Prostate gland (tissue), 2 donors: ENCODE measurements at regions not wholly inside any gene's neighbourhood (a gene's known extent, or its start where the extent isn't known, plus 50 kb on each side); places are given as distances from the start of the nearest gene placed in this dataset.

Experiments
- CTCF ChIP-seq, 4 experiments: fragments of 200-600 bp in 2 of 4; fragments of 450-650 bp in 2 of 4; sonication (generic) in 2 of 4; IDR thresholded peaks; 1 replicate in 3 of 4; 2 replicates in 1 of 4; pipeline ENCODE4 v1.5.1; 2016 to 2019; ENCODE audit warnings: antibody characterized with exemption in 4 of 4, mild to moderate bottlenecking in 2 of 4, moderate library complexity in 2 of 4
- POLR2A ChIP-seq: fragments of 450-650 bp; IDR thresholded peaks from one replicate; pipeline ENCODE4 v1.6.1; 2016; ENCODE audit warnings: antibody characterized with exemption, mild to moderate bottlenecking
- POLR2AphosphoS5 ChIP-seq: sonication (generic); formaldehyde crosslinking; IDR thresholded peaks from one replicate; pipeline ENCODE4 v1.6.1; 2017; ENCODE audit warnings: antibody characterized with exemption

- TF ChIP-seq POLR2A (no peak), CTCF (IDR thresholded peaks at IDR 0.05) (no peak), POLR2AphosphoS5 (no peak)
Observed at GRCh38 chr11:115092516-115092915, 411.7 kb downstream of the CADM1 start.
